ENCODE measurements at regions not wholly inside any gene's neighbourhood (a gene's known extent, or its start where the extent isn't known, plus 50 kb on each side); places are given as distances from the start of the nearest gene placed in this dataset.

DNA sequence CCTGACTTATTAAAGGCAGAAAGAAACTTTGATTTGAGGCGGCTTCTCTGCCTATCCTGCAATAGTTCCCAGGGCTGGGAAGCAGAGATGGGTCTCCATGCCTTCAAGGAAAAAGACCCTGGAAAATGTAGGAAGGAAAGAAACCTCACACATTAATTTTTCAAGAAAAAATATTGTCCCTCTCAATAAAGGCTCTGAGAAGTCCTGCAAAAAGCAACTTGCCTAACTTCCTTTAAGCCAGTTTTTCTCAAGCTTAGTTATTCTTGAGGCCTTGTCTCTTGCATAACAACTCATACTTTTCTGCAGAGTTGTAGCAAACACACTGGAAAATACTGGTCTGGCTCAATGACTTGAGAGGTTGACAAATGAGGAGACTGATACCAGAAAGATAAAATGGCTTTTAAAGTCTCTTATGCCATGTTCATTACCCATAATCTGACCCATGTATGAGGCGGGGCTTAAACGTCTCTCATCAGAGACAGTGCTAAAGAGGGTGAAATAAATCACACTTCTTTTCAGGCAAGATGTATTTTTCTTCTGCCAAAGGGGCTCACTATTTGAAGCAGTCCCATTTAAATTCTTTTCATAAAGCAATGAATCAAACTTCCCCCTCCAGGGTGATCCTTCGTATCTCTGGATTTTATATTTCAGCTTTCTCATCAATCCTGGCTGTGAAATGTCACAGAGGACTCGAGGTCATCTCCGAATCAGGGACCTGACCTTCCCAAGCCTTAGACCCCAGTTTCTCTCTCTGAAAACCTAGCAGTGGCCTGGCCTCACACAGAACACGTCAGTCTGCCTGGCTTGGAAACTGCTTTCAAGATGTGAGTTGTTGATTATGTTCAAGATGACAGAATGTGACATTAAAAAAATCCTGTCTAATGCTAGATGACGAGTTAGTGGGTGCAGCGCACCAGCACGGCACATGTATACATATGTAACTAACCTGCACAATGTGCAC lies 82.3 kb upstream of the KCNG1 start:
- TF ChIP-seq CTCF (conservative IDR thresholded peaks at IDR 0.05; ENCODE audit: low read depth, low read length) (no peak), EZH2 (IDR thresholded peaks at IDR 0.05; ENCODE audit: low read length, unreplicated experiment) (no peak), EZH2phosphoT487 (IDR thresholded peaks at IDR 0.05; ENCODE audit: borderline replicate concordance, low read length) (no peak)

Data from PC-3 (cell line).